ENCODE measurements at regions not wholly inside any gene's neighbourhood (a gene's known extent, or its start where the extent isn't known, plus 50 kb on each side); places are given as distances from the start of the nearest gene placed in this dataset.

GRCh38 chr11:119479685-119480275 is 56.8 kb upstream of the THY1 start:
- 68% methylated on average over 6 of the region's 6 CpGs for WGBS (ENCODE audit: insufficient coverage)
- Mint-ChIP-seq H3K4me1 (peaks cover 5% of the 10 kb centered on the region), H3K27ac (no peak overlapping the region), H3K9me3 (no peaks in the 10 kb centered on the region), H3K4me3 (no peak overlapping the region), H3K36me3 (no peaks in the 10 kb centered on the region), H3K27me3 (ENCODE audit: low read depth in 3 of 3) (peaks cover 8 to 17% (median 10%) of the 10 kb centered on the region in 3 donors)
- H3K36me3 ChIP-seq (replicated peaks in 1 of 2; ENCODE audit: control insufficient read depth in 1 of 2, insufficient read depth in 2 of 2, low read length in 2 of 2) = no peaks in the 10 kb centered on the region
- no peaks in the 10 kb centered on the region for H3K9me3 ChIP-seq (replicated peaks in 1 of 2; ENCODE audit: control insufficient read depth in 1 of 2, insufficient read depth in 1 of 2, low read length in 2 of 2)
- no peaks in the 10 kb centered on the region for H4K20me1 ChIP-seq (ENCODE audit: insufficient read depth, low read length)
- H3K27me3 ChIP-seq (ENCODE audit: control insufficient read depth in 2 of 2, insufficient read depth in 2 of 2, low read length in 2 of 2) = no peaks in the 10 kb centered on the region
- no peak overlapping the region for H3K27ac ChIP-seq (ENCODE audit: low read depth in 1 of 2, low read length in 2 of 2)
- no peak for DNase-seq
- intact Hi-C loops (cut with micrococcal nuclease) = loop anchor here (5.0 to 10.0 kb wide), 3 partner anchors 145 to 248 kb away; partner anchors contain the start of gene NECTIN1 (in 2 of the 2)
- no peaks in the 10 kb centered on the region for H3K79me2 ChIP-seq (ENCODE audit: insufficient read depth, low read length)
- H2AFZ ChIP-seq (ENCODE audit: insufficient read depth, low read depth, low read length, poor library complexity, severe bottlenecking) = no peak overlapping the region
- no peak overlapping the region for H3K9ac ChIP-seq (ENCODE audit: insufficient read depth, low read length, poor library complexity, severe bottlenecking)
- peak; percentile 48 for TF ChIP-seq CTCF (IDR thresholded peaks at IDR 0.05)
- no peak overlapping the region for H3K4me2 ChIP-seq (replicated peaks; ENCODE audit: extremely low read depth, low read length, poor library complexity, severe bottlenecking)
- no peak overlapping the region for H3K4me3 ChIP-seq (replicated peaks in 1 of 3; ENCODE audit: low read depth in 2 of 3, low read length in 3 of 3)
- peaks cover 0 to 2% of the 10 kb centered on the region in 2 donors for H3K4me1 ChIP-seq (ENCODE audit: control insufficient read depth in 1 of 2, insufficient read depth in 2 of 2, low read length in 2 of 2)

GRCh38 chr11:119478711-119479285 is 55.8 kb upstream of the THY1 start:
- no peak overlapping the region for H3K4me2 ChIP-seq (replicated peaks; ENCODE audit: extremely low read depth, low read length, poor library complexity, severe bottlenecking)
- peaks cover 8 to 17% (median 10%) of the 10 kb centered on the region in 3 donors for H3K27me3 Mint-ChIP-seq (ENCODE audit: low read depth in 3 of 3)
- H3K4me3 Mint-ChIP-seq = no peak overlapping the region
- no peaks in the 10 kb centered on the region for H3K36me3 Mint-ChIP-seq
- no peaks in the 10 kb centered on the region for H4K20me1 ChIP-seq (ENCODE audit: insufficient read depth, low read length)
- intact Hi-C loops (cut with micrococcal nuclease) = no loop called here
- no peak for DNase-seq
- H3K27ac ChIP-seq (ENCODE audit: low read depth in 1 of 2, low read length in 2 of 2) = no peak overlapping the region
- no peak overlapping the region for H3K4me3 ChIP-seq (replicated peaks in 1 of 3; ENCODE audit: low read depth in 2 of 3, low read length in 3 of 3)
- H3K9me3 Mint-ChIP-seq = no peaks in the 10 kb centered on the region
- no peaks in the 10 kb centered on the region for H3K79me2 ChIP-seq (ENCODE audit: insufficient read depth, low read length)
- 67% methylated on average over 4 of the region's 4 CpGs for WGBS (ENCODE audit: insufficient coverage)
- H3K9me3 ChIP-seq (replicated peaks in 1 of 2; ENCODE audit: control insufficient read depth in 1 of 2, insufficient read depth in 1 of 2, low read length in 2 of 2) = no peaks in the 10 kb centered on the region
- H3K27ac Mint-ChIP-seq = peak overlapping the region in 1 of 7 donors; percentile 1
- no peaks in the 10 kb centered on the region for H3K27me3 ChIP-seq (ENCODE audit: control insufficient read depth in 2 of 2, insufficient read depth in 2 of 2, low read length in 2 of 2)
- H3K9ac ChIP-seq (ENCODE audit: insufficient read depth, low read length, poor library complexity, severe bottlenecking) = no peak overlapping the region
- no peak overlapping the region for H2AFZ ChIP-seq (ENCODE audit: insufficient read depth, low read depth, low read length, poor library complexity, severe bottlenecking)
- peaks cover 0 to 2% of the 10 kb centered on the region in 2 donors for H3K4me1 ChIP-seq (ENCODE audit: control insufficient read depth in 1 of 2, insufficient read depth in 2 of 2, low read length in 2 of 2)
- TF ChIP-seq CTCF (IDR thresholded peaks at IDR 0.05) = no peak
- H3K4me1 Mint-ChIP-seq = peaks cover 4% of the 10 kb centered on the region
- no peaks in the 10 kb centered on the region for H3K36me3 ChIP-seq (replicated peaks in 1 of 2; ENCODE audit: control insufficient read depth in 1 of 2, insufficient read depth in 2 of 2, low read length in 2 of 2)
